ENCODE measurements at regions not wholly inside any gene's neighbourhood (a gene's known extent, or its start where the extent isn't known, plus 50 kb on each side); places are given as distances from the start of the nearest gene placed in this dataset.

GRCh38 chr15:70439304-70439877, 324.0 kb downstream of the UACA start:
- no peak overlapping the region for H2AFZ ChIP-seq (ENCODE audit: low read length)
- no peak for DNase-seq
- no peak overlapping the region for H2AK5ac ChIP-seq (ENCODE audit: insufficient read length, low read length)
- Mint-ChIP-seq H3K27me3 (ENCODE audit: low read depth) (peaks cover 30% of the 10 kb centered on the region), H3K27ac (no peak overlapping the region), H3K36me3 (ENCODE audit: insufficient read depth in 1 of 3, low read depth in 3 of 3) (no peaks in the 10 kb centered on the region), H3K4me1 (peaks cover 40 to 46% of the 10 kb centered on the region in 2 experiments), H3K4me3 (no peak overlapping the region), H3K9me3 (no peaks in the 10 kb centered on the region; a peak in 1 of 5 replicates)
- H4K91ac ChIP-seq (ENCODE audit: insufficient read length, low read depth, low read length): no peak overlapping the region
- H3K23me2 ChIP-seq (ENCODE audit: insufficient read length, low read depth, low read length, poor library complexity, severe bottlenecking): no peaks in the 10 kb centered on the region
- no peak overlapping the region for H4K8ac ChIP-seq (replicated peaks; ENCODE audit: insufficient read length, low read depth, low read length)
- H3K4me2 ChIP-seq (ENCODE audit: insufficient read depth, insufficient read length, low read length): no peak overlapping the region
- H3K79me1 ChIP-seq (ENCODE audit: insufficient read depth, low read depth, low read length, poor library complexity, severe bottlenecking): no peaks in the 10 kb centered on the region
- no peak overlapping the region for H3K9ac ChIP-seq (ENCODE audit: extremely low read depth, insufficient read length, low read length)
- no peak for TF ChIP-seq CTCF (conservative IDR thresholded peaks at IDR 0.05)
- no peak overlapping the region for H2BK20ac ChIP-seq (ENCODE audit: low read depth, low read length, poor library complexity, severe bottlenecking)
- H4K5ac ChIP-seq (ENCODE audit: insufficient read length, low read depth, low read length): no peak overlapping the region
- H2BK120ac ChIP-seq (ENCODE audit: low read depth, low read length, poor library complexity, severe bottlenecking): no peak overlapping the region
- no peaks in the 10 kb centered on the region for H3K9me3 ChIP-seq (ENCODE audit: control insufficient read depth, low read depth, low read length)
- no peak overlapping the region for H3K18ac ChIP-seq (ENCODE audit: insufficient read length, low read depth, low read length)
- H3K4ac ChIP-seq (ENCODE audit: low read depth, low read length): no peak overlapping the region
- no peak overlapping the region for H3K56ac ChIP-seq (ENCODE audit: insufficient read length, low read depth, low read length)
- no peak overlapping the region for H3K23ac ChIP-seq (ENCODE audit: insufficient read length, low read depth, low read length)
- H3K27ac ChIP-seq (ENCODE audit: insufficient read length, low read depth, low read length): no peak overlapping the region
- no peak overlapping the region for H3K14ac ChIP-seq (ENCODE audit: insufficient read depth, low read length)
- no peaks in the 10 kb centered on the region for H3K79me2 ChIP-seq (ENCODE audit: insufficient read depth, low read length)
- peaks cover 3% of the 10 kb centered on the region for H3K4me1 ChIP-seq (ENCODE audit: insufficient read depth, low read length)
- H3T11ph ChIP-seq (ENCODE audit: low read length): no peak overlapping the region
- H2BK15ac ChIP-seq (ENCODE audit: low read depth, low read length): no peak overlapping the region
- no peaks in the 10 kb centered on the region for H3K27me3 ChIP-seq (ENCODE audit: insufficient read depth, low read length)
- no peak overlapping the region for H2BK12ac ChIP-seq (ENCODE audit: insufficient read length, low read depth, low read length)
- H4K20me1 ChIP-seq (ENCODE audit: control insufficient read depth, insufficient read depth, insufficient read length): no peaks in the 10 kb centered on the region
- no peak overlapping the region for H2BK5ac ChIP-seq (ENCODE audit: insufficient read length, low read length)
- no CpG with 5 or more reads among the region's 10 CpGs for WGBS (ENCODE audit: extremely low coverage, insufficient read length, low lambda C conversion rate)
